ENCODE measurements at regions not wholly inside any gene's neighbourhood (a gene's known extent, or its start where the extent isn't known, plus 50 kb on each side); places are given as distances from the start of the nearest gene placed in this dataset.

GRCh38 chr2:160680974-160681373 lies 187.4 kb upstream of the RBMS1 start:
- H3K4me1 ChIP-seq (ENCODE audit: control insufficient read depth, extremely low read depth, insufficient read depth, low read length): no peaks in the 10 kb centered on the region
- no peaks in the 10 kb centered on the region for H3K27me3 ChIP-seq (ENCODE audit: control insufficient read depth, extremely low read depth, insufficient read depth, low read length)
- H3K79me2 ChIP-seq (ENCODE audit: control insufficient read depth, insufficient read depth, low read length): no peaks in the 10 kb centered on the region
- H3K4me3 ChIP-seq (ENCODE audit: control insufficient read depth in 2 of 3, extremely low read depth in 1 of 3, insufficient read depth in 2 of 3, low read depth in 1 of 3, low read length in 3 of 3): no peak overlapping the region
- H3K9me1 ChIP-seq (ENCODE audit: control insufficient read depth, extremely low read depth, insufficient read depth, low read length): no peaks in the 10 kb centered on the region
- TF ChIP-seq EZH2 (IDR thresholded peaks at IDR 0.05; ENCODE audit: low read length) (no peak), CTCF (optimal IDR thresholded peaks at IDR 0.05 in 1 of 3, IDR thresholded peaks at IDR 0.05 in 1 of 3, conservative IDR thresholded peaks at IDR 0.05 in 1 of 3; ENCODE audit: extremely low read depth in 1 of 3, insufficient read depth in 2 of 3, low read length in 3 of 3) (no peak)
- dilution Hi-C loops (cut with MboI; ENCODE audit: extremely low pct_ligation_motif_present, low sequenced_read_pairs): no loop called here
- DNase-seq (ENCODE audit: low read depth, low spot score) (no peak), FAIRE-seq (no peak)
- H2AFZ ChIP-seq (ENCODE audit: control insufficient read depth, low read length): no peak overlapping the region
- no peaks in the 10 kb centered on the region for H3K9me3 ChIP-seq (ENCODE audit: control insufficient read depth, low read depth, low read length)
- H3K27ac ChIP-seq (ENCODE audit: control insufficient read depth, insufficient read depth, low read length): no peak overlapping the region
- no peak overlapping the region for H3K4me2 ChIP-seq (ENCODE audit: control insufficient read depth, extremely low read depth, insufficient read depth, low read depth, low read length)
- H3K9ac ChIP-seq (ENCODE audit: control insufficient read depth, extremely low read depth, insufficient read depth, low read length): no peak overlapping the region
- no peaks in the 10 kb centered on the region for H3K36me3 ChIP-seq (ENCODE audit: control insufficient read depth in 2 of 2, extremely low read depth in 1 of 2, insufficient read depth in 2 of 2, low read length in 2 of 2)
- no peaks in the 10 kb centered on the region for H4K20me1 ChIP-seq (ENCODE audit: control insufficient read depth, extremely low read depth, insufficient read depth, low read length)

- DNase-seq (ENCODE audit: low read depth, low spot score) (no peak), FAIRE-seq (no peak)
- dilution Hi-C loops (cut with MboI; ENCODE audit: extremely low pct_ligation_motif_present, low sequenced_read_pairs): no loop called here
- TF ChIP-seq EZH2 (IDR thresholded peaks at IDR 0.05; ENCODE audit: low read length): no peak
- TF ChIP-seq CTCF (optimal IDR thresholded peaks at IDR 0.05 in 1 of 3, IDR thresholded peaks at IDR 0.05 in 1 of 3, conservative IDR thresholded peaks at IDR 0.05 in 1 of 3; ENCODE audit: extremely low read depth in 1 of 3, insufficient read depth in 2 of 3, low read length in 3 of 3): no peak
- no peak overlapping the region for H3K4me2 ChIP-seq (ENCODE audit: control insufficient read depth, extremely low read depth, insufficient read depth, low read depth, low read length)
- no peaks in the 10 kb centered on the region for H3K79me2 ChIP-seq (ENCODE audit: control insufficient read depth, insufficient read depth, low read length)
- no peak overlapping the region for H3K9ac ChIP-seq (ENCODE audit: control insufficient read depth, extremely low read depth, insufficient read depth, low read length)
- H3K27ac ChIP-seq (ENCODE audit: control insufficient read depth, insufficient read depth, low read length): no peak overlapping the region
- no peaks in the 10 kb centered on the region for H3K36me3 ChIP-seq (ENCODE audit: control insufficient read depth in 2 of 2, extremely low read depth in 1 of 2, insufficient read depth in 2 of 2, low read length in 2 of 2)
- H4K20me1 ChIP-seq (ENCODE audit: control insufficient read depth, extremely low read depth, insufficient read depth, low read length): no peaks in the 10 kb centered on the region
- H3K27me3 ChIP-seq (ENCODE audit: control insufficient read depth, extremely low read depth, insufficient read depth, low read length): no peaks in the 10 kb centered on the region
- no peaks in the 10 kb centered on the region for H3K9me1 ChIP-seq (ENCODE audit: control insufficient read depth, extremely low read depth, insufficient read depth, low read length)
- H3K4me1 ChIP-seq (ENCODE audit: control insufficient read depth, extremely low read depth, insufficient read depth, low read length): no peaks in the 10 kb centered on the region
- no peaks in the 10 kb centered on the region for H3K9me3 ChIP-seq (ENCODE audit: control insufficient read depth, low read depth, low read length)
- no peak overlapping the region for H2AFZ ChIP-seq (ENCODE audit: control insufficient read depth, low read length)
- no peak overlapping the region for H3K4me3 ChIP-seq (ENCODE audit: control insufficient read depth in 2 of 3, extremely low read depth in 1 of 3, insufficient read depth in 2 of 3, low read depth in 1 of 3, low read length in 3 of 3)
These were observed 189.6 kb upstream of the RBMS1 start for GRCh38 chr2:160683206-160683605.

All from keratinocyte (primary cell).